GM19324 (cell line): ENCODE measurements at regions not wholly inside any gene's neighbourhood (a gene's known extent, or its start where the extent isn't known, plus 50 kb on each side); places are given as distances from the start of the nearest gene placed in this dataset.
A peak's percentile ranks its signal among the peaks of the same experiment; 100 is the strongest.
"Not testable (repeated sequence)": the region's sequence is repeated elsewhere in the genome, so short reads cannot be mapped to it uniquely, and the experiment has no call there.

Experiments used
- ATAC-seq: cut with Tn5 transposase; IDR thresholded peaks from one replicate; pipeline ENCODE4 v1.9.1; 2021; ENCODE audit warnings: mild to moderate bottlenecking, moderate library complexity; ENCODE audit not compliant: unreplicated experiment, low FRiP score

DNA sequence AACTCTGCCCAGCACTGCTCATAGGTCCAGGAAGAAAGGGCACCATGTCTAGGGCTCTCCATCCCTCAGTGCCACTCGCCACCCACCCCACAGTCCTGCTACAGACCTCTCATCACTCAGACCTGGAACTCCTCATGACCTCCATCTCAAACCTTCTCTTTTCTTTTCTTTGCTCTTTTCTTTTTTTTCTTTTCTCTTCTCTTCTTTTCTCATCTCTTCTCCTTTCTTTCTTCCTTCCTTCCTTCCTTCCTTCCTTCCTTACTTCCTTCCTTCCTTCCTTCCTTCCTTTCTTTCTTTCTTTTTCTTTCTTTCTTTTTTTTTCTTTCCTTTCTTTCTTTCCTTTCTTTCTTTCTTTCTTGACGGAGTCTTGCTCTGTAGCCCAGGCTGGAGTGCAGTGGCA is 122.2 kb downstream of the KLF6 start:
- no peak for ATAC-seq

DNA sequence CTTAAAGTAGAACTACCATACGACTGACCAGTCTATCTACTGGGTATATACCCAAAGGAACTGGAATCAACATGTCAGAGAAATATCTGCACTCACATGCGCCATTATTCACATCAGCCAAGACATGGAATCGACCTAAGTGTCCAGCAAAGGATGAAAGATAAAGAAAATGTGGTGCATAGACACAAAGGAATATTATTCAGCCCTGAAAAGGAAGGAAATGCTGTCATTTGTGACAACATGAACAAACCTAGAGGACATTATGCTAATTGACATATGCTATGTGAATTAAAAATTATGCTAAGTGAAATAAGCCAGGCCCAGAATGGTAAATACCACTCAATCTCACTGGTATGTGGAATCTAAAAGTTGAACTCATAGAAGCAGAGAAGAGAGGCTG is 123.7 kb downstream of the KLF6 start:
- no peak for ATAC-seq

DNA sequence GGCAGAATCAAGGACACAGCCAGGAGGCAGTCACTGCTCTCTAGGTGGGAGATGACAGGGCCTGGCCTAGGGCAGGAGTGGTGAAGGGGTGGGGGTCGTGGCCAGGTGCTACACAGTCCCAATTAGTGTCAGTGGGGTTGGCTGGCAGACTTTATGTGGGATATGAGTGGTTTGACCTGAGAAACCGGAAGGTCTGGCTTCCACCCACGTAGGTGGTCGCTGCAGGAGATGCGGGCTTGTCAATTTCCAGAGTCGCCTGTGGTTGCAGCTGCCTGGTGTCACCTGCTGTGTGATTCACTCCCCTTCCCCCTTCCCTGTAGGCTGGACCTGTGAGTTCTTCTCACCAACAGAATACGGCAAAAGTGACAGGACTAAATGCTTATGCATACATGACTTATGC is 124.3 kb downstream of the KLF6 start:
- no peak for ATAC-seq

DNA sequence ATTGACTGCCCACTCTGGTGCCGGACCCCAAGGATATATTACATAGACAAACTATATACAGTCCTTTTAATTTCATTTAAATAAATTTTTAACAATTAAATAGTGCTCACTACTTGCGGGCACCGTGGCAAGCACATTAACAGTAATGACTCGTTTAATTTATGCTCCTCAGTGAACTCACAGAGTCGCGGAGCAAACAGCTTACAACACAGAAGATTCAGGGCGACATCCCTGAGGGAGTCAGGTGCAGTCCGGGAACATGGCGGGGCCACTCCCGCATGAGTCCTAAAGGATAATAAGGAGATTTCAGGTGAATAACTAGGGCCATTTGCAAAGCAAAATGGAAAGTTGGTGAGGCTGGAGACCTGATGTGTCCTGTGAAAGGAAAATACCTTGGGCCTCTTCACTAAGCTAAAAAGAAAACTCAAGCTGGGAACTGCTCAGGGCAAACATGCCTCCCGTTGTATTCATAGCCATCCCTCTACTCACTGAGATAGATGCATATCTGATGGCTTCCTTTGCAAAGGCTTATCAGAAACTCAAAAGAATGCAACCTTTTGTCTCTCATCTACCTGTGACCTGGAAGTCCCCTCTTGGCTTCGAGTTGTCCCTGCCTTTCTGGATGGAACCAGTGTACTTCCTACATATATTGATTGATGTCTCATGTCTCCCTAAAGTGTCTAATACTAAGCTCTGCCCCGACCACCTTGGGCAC is 125.6 kb downstream of the KLF6 start:
- ATAC-seq, result no peak

DNA sequence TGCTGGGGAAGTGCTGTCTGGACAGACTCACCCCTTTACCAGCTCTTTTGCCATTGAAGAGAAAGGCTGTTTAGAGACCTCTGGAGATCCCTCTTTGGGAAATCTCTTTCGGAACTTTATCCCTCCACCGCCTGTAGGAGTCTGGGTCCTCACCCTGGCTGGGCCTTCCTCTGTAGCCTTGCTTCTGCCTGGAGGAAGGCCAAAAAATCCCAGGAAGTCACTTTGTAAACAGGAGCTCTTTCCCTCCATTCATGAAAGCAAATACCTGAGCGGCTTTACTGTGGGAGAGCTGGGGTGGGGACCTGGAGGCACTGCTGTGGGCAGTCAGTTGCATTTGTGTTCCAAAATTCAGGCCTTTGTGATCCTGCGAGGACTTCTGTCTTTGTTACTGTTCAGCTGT is 126.2 kb downstream of the KLF6 start:
- no peak for ATAC-seq

DNA sequence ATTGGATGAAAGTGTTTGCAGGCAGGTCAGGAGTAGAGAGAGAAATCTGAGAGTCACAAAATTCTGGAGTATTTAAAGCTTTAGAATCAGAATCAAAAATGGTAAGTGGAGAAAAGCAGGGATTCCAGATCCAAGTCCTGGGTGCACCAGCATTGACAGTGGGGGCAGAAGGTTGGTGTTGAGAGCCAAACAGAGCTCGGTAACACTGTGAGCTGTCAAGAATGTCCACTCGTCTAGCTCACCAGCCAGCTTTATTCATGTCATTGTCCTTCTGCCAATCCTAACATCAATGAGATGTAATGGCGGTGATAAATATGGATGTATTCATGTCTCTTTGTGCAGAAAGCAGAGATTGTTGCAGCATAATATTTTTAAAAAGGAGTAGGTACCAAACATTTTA is 128.8 kb downstream of the KLF6 start:
- no peak for ATAC-seq

DNA sequence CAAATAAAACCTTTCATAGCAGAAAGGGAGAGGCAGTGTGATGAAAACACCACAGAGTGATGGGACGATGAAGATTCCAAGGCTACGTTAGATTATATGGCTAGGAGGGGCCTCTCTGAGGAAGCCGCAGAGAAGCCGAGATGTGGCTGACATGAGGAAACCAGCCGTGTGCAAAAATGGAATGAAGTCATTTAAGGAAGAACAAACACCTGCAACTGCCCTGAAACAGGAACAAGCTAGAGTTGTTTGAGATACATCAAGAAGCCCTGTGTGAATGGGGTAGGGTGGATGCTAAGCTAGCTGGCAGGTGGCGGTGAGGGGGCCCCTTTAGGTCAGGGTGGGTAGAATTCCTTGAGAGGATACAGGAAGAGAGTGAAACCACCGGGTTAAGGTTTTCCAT is 129.5 kb downstream of the KLF6 start:
- ATAC-seq, result no peak

DNA sequence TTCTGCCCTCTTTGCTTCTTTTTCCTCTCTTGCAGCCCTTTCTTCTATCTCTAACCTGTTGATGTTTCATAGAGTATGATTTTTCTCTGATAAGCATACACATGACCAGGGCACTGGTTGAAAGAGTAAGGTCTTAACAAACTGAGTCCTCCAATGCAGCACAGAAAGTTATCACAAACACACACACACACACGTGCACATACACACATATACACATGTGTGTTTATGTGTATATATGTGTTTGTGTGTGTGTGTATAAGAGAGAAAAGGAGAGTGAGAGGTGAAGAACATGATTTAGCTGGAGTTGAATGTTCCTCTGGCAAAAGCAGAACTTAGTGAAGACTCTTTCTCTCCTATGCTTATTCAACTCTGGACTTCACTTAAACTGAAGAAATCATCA is 130.0 kb downstream of the KLF6 start:
- ATAC-seq, result no peak

DNA sequence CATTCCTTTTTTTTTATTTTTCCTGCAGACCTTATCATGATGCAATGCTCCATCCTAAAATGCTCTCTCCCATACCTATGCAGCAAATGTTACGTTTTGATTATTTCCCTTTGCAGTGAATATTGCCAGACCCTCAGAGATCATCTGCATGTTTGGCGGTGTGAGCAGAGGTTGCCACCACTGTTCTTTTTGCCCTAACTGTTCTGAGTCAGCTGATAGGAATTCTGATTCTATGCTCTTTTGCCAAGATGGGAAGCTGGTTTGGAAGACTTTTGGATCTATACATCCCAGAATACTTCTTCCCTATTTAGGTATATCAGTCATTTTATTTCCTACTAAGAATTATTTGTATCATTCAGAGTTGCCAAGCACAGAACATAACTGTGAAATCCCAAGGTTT is 130.5 kb downstream of the KLF6 start:
- ATAC-seq, result no peak

DNA sequence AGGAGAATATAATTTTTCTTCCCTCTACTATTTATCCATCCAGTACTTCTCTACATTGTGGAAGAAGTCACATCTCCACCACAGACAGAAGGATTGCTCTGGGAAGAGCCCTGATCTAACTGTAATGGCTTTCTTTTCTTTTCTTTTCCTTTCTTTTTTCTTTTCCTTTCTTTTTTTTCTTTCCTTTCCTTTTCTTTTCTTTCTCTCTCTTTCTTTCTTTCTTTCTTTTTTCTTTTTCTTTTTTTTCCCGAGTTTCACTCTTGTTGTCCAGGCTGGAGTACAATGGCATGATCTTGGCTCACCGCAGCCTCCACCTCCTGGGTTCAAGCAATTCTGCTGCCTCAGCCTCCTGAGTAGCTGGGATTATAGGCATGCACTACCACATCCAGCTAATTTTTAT is 131.7 kb downstream of the KLF6 start:
- ATAC-seq, result not testable (repeated sequence)

DNA sequence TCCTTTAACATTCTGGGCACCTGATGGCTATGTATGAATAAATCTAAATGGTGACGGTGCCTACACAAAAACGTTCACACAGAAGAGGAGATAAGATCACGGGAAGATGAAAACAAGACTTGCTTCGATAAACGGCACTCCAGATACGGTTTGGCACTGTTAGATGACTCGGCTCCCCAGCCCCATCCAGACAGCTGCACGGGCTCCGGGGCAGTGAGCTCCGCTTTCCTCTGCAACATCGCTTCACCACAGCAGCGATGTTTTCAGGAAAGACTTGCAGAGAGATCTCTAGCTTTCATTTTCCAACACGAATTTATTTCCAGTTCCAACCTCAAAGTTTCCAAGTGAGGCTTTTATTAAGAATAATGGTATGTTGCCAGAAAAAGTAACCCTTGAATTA is 132.1 kb downstream of the KLF6 start:
- ATAC-seq, result no peak

DNA sequence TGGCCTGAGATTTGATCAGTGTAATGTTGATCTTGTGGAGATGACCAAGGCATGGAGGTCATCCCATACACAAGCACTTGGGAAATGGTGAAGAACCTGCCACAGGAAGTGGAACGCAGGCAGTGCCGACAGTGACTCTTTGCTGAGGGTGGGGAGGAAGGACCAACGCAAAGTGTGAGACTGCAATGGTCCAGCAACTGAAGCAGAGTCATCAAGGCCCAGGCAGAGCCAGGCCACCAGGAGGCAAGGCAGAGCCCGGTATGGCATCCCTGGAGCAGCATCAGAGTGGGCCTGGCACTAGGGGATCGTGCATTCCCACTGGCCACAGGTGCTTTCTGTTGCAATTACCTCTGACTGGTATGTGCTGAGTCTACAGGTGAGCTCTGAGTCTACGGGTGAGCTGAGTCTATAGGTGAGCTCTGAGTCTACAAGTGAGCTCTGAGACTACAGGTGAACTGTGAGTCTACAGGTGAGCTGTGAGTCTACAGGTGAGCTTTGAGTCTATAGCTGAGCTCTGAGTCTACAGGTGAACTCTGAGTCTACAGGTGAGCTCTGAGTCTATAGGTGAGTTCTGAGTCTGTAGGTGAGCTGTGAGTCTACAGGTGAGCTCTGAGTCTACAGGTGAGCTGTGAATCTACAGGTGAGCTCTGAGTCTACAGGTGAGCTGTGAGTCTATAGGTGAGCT is 132.9 kb downstream of the KLF6 start:
- no peak for ATAC-seq

DNA sequence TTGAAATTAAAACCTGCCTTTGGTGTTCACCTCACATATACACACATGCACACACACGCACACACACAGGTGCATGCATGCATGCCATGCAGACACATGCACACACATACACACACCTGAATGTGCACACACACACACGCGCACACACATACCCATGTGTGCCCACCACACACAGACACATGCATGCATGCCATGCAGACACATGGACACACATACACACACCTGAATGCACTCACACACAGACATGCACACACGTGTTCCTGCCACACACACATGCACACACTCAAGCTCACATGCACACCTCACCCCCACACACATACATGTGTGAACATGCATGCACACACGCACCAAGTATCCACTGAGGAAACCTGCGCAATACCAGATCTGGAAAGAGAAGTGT is 136.4 kb downstream of the KLF6 start:
- no peak for ATAC-seq

DNA sequence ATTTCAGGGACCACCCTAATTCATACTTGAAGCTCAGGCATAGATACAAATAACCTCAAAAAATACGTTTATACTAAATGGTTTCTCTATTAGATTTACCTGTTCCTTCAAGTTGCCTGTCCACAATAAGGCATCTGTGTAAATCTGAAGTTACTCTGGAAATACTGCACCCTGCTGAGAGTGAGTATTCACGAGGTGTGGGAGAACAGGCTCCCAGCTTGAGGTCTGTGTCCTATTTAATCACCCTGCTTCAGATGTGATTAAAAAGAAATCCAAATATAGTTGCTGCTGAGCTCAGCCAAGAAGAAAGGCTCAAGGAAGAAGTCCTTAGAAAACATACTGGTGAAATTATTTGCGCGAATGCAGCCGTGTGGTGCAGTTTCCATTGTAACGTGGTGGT is 136.8 kb downstream of the KLF6 start:
- no peak for ATAC-seq

DNA sequence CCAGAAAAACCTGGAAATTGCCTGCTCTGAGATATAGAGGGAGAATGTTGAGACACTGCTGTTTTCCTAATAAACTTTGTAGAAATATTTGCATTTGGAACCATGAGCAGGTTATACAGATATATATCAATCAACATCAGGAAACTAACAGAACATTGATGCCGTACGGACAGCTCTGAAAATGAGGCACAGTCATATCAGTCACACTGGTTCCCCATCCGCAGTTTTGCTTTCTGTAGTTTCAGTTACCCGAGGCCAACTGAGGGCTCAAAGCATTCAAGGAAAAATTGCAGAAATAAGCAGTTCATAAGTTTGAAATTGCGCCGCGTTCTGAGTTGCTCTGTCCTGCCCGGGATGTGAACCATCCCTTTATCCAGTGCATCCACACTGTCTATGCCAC is 137.9 kb downstream of the KLF6 start:
- peak; percentile 63 for ATAC-seq

DNA sequence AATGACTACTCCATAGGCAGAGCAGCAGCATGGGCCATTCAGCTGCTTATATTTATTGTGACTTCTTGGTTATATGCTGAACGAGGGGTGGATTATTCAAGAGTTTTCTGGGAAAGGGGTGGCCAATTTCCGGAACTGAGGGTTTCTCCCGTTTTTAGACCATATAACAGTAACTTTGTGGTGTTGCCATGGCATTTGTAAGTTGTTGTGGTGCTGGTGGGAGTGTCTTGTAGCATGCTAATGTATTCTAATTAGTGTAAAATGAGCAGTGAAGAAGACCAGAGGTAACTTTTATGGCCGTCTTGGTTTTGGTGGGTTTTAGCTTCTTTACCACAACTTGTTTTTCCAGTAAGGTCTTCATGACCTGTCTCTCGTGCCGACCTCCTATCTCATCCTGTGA is 139.6 kb downstream of the KLF6 start:
- no peak for ATAC-seq

DNA sequence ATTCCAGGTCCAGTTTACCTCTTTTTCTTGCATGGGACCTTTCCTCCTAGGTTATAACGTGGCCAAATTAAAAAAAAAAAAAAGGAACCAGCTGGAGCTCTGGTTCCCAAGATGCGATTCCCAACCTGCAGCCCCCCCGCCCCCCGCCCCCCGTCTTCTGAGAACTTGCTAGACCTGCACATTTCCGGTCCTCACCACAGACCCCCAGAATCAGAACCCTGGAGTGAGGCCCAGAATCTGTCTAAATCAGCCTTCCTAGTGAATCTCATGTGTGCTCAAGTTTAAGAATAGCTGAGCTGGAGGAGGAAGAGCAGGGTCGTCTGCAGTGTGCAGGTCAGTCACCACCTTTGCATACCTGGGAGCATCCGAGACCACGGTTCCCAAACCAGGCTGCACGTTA is 144.2 kb downstream of the KLF6 start:
- no peak for ATAC-seq

DNA sequence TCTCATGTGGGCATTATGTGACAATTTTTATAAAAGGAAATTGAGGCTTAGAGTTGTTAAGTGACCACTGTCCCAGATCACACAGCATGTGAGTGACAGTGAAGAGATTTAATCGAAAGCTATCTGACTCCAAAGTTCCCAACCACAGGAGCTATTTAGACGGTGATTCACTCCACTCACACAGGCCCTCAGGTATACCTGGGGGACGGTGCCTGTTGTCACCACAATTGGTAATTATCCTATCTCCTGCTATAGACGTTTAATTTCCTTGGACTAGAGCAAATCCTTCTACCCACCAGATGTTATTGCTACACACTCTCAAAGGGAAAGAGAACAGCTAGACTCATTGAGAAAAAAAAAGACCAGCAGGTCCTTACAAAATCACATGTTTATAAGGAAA is 145.5 kb downstream of the KLF6 start:
- no peak for ATAC-seq

DNA sequence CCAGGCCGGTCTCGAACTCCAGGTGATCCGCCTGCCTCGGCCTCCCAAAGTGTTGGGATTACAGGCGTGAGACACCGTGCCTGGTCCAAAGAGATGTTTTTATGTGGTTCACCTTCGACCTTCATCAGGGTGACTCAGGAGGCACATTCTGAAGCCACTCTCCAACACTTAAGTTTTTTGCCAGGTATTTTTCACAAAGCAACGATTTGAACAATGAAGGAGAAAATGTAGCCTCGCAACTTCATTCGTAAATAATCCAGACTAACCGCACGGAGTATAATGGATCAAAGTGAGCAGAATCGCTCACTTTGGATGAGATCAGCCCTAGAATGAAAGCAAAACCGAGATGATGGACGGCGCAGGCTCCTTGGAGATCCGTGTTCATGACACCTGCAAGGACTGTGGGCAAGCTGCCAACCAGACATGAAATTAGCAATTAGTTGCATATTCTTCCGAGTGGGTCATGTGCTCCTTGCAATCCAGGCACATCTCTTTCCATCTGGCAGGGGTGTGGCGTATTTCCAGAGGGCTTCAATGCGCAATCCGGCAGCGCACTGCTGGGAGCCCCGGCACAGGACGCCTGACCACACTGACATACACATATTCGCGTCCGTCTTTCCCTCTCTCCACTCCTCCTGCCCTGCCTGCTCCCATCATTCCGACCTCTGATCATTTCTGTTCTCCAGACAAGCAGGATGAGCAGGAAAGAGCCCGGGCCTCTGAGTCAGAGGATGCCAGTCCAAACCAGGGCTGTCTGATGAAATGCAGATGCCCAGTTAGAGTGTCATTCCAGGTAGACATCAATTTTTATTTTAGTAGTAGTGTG is 148.4 kb downstream of the KLF6 start:
- ATAC-seq, result no peak

DNA sequence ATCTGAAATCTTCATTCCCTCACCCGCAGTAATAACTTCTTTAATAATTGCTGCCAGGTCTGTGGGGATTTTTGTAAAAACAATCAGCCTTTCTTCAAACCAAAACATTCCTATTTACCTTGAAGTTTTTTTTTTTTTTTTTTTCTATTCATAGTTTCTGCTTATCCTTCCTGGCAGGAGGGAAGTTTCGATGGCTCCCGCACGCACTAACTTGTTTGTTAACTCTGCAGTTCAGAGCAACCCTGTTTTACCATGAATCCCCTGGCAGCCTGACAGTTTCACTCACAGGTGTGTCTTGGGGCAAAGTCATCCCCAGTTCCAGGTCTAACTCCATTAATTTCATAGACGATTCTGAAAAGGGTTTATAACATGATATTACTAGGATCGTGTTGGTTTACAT is 149.3 kb downstream of the KLF6 start:
- ATAC-seq, result no peak

DNA sequence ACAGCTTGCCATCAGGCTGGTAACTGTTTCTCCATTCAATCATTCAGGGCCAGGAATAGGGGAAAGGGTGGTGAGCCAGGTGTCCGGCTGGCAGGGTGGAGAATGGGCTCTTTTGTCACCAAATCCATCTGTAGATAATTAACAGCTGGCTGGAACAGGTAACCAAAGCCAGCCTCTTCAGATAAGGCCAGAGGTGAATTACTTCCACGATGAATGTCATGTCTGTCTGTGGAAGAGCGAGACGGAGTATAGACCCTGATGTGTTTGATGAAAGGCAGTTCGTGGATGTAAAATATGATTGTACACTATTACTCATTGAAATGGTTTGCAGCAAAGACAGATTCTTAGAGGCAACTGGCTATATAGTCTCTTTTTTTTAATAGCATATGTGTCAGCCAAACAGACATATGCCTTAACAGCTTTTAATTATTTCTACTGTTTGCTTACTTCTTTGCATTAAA is 149.8 kb downstream of the KLF6 start:
- ATAC-seq, result no peak

DNA sequence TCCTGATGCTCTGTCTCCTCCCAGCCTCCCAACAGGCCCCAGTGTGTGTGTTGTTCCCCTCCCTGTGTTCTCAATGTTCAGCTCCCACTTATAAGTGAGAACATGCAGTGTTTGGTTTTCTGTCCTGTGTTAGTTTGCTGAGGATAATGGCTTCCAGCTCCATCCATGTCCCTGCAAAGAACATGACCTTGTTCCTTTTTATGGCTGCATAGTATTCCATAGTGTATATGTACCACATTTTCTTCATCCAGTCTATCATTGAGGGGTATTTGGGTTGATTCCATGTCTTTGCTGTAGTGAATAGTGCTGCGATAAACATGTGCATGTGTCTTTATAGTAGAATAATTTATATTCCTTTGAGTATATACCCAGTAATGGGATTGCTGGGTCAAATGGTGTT is 150.4 kb downstream of the KLF6 start:
- ATAC-seq, result not testable (repeated sequence)
